GM06990 (cell line): ENCODE measurements at regions not wholly inside any gene's neighbourhood (a gene's known extent, or its start where the extent isn't known, plus 50 kb on each side); places are given as distances from the start of the nearest gene placed in this dataset.
"Not testable (repeated sequence)": the region's sequence is repeated elsewhere in the genome, so short reads cannot be mapped to it uniquely, and the experiment has no call there.

Source experiments
- DNase-seq: peaks from one replicate; pipeline ENCODE4 v3.0.0-alpha.2; 2011; ENCODE audit not compliant: insufficient read length; ENCODE audit errors: extremely low read depth
- H3K27me3 ChIP-seq: replicated peaks from 2 replicates; pipeline ENCODE4 v1.6.0; 2011; ENCODE audit warnings: low read length; ENCODE audit not compliant: control insufficient read depth, insufficient read depth
- H3K36me3 ChIP-seq: 2 replicates; pipeline ENCODE4 v1.5.1; 2011; ENCODE audit warnings: low read length; ENCODE audit not compliant: control insufficient read depth, insufficient read depth
- H3K4me3 ChIP-seq: replicated peaks from 2 replicates; pipeline ENCODE4 v1.5.1; 2011; ENCODE audit warnings: low read depth, mild to moderate bottlenecking, control low read depth, low read length
- CTCF ChIP-seq: IDR thresholded peaks from 2 replicates; pipeline ENCODE4 v1.5.1; 2011; ENCODE audit warnings: low read length, control low read depth, mild to moderate bottlenecking, inconsistent platforms; ENCODE audit not compliant: insufficient read depth, poor library complexity, severe bottlenecking

DNA sequence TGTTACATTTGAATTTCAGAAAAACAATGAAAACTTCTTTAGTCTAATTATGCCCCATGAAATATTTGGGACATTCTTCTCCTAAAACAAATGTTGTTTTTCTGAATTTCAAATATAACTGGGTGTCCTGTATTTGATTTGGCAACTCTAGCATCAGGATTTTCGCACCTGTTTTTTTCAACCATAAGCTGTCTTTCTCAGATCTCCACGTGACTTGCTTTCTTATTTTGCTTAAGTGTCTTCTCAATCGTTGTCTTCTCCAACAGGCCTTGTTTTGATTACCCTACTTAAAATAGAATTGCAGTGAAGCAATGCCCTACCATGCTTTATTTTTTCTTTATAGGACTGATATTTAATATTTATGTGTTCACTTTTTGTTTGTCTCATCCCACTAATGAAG lies 752.8 kb upstream of the RGS18 start:
- no peak for TF ChIP-seq CTCF
- DNase-seq: no peak
- Histone ChIP-seq H3K36me3 (no peaks in the 10 kb centered on the region), H3K4me3 (no peak overlapping the region), H3K27me3 (no peaks in the 10 kb centered on the region)

GRCh38 chr1:191414981-191415640 lies 743.2 kb upstream of the RGS18 start:
- Histone ChIP-seq H3K4me3 (no peak overlapping the region), H3K36me3 (no peaks in the 10 kb centered on the region), H3K27me3 (no peaks in the 10 kb centered on the region)
- TF ChIP-seq CTCF: no peak
- DNase-seq: no peak

- no peak overlapping the region for H3K4me3 ChIP-seq
- TF ChIP-seq CTCF: no peak
- H3K27me3 ChIP-seq: no peaks in the 10 kb centered on the region
- no peak for DNase-seq
- H3K36me3 ChIP-seq: no peaks in the 10 kb centered on the region
Measured at GRCh38 chr1:191419842-191420241, 738.4 kb upstream of the RGS18 start.

- H3K4me3 ChIP-seq: no peak overlapping the region
- TF ChIP-seq CTCF: no peak
Measured at GRCh38 chr1:191427593-191427992, 730.7 kb upstream of the RGS18 start.

GRCh38 chr1:191432817-191433216 lies 725.4 kb upstream of the RGS18 start:
- no peak for DNase-seq
- H3K27me3 ChIP-seq: no peaks in the 10 kb centered on the region
- H3K36me3 ChIP-seq: no peaks in the 10 kb centered on the region
- H3K4me3 ChIP-seq: no peak overlapping the region
- TF ChIP-seq CTCF: no peak

More at GRCh38 chr1:191427593-191427992, 730.7 kb upstream of the RGS18 start:
- H3K36me3 ChIP-seq: no peaks in the 10 kb centered on the region
- no peak for DNase-seq
- no peaks in the 10 kb centered on the region for H3K27me3 ChIP-seq

- no peak for TF ChIP-seq CTCF
- Histone ChIP-seq H3K27me3 (no peaks in the 10 kb centered on the region), H3K4me3 (no peak overlapping the region), H3K36me3 (no peaks in the 10 kb centered on the region)
- DNase-seq: no peak
Measured at GRCh38 chr1:191438979-191439378, 719.3 kb upstream of the RGS18 start.

DNA sequence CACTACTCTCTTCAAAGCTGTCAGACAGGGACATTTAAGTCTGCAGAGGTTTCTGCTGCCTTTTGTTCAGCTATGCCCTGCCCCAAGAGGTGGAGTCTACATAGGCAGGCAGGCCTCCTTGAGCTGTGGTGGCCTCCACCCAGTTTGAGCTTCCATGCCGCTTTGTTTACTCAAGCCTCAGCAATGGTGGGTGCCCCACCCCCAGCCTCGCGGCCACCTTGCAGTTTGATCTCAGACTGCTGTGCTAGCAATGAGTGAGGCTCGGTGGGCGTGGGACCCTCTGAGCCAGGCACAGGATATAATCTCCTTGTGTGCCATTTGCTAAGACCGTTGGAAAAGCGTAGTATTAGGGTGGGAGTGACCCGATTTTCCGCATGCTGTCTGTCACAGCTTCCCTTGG lies 710.0 kb upstream of the RGS18 start:
- DNase-seq, H3K36me3 ChIP-seq, H3K27me3 ChIP-seq, H3K4me3 ChIP-seq: not testable (repeated sequence)
